RCC 7860 (cell line): ENCODE measurements at regions not wholly inside any gene's neighbourhood (a gene's known extent, or its start where the extent isn't known, plus 50 kb on each side); places are given as distances from the start of the nearest gene placed in this dataset.
"Not testable (repeated sequence)": the region's sequence is repeated elsewhere in the genome, so short reads cannot be mapped to it uniquely, and the experiment has no call there.

Experiments used
- DNase-seq: peaks from one replicate; pipeline ENCODE4 v3.0.0-alpha.2; 2015; ENCODE audit warnings: low spot score
- FAIRE-seq: peaks from 2 replicates; lab custom pipeline; 2012; peaks lifted over from hg19 to GRCh38; lab: Jason Lieb, UNC

DNA sequence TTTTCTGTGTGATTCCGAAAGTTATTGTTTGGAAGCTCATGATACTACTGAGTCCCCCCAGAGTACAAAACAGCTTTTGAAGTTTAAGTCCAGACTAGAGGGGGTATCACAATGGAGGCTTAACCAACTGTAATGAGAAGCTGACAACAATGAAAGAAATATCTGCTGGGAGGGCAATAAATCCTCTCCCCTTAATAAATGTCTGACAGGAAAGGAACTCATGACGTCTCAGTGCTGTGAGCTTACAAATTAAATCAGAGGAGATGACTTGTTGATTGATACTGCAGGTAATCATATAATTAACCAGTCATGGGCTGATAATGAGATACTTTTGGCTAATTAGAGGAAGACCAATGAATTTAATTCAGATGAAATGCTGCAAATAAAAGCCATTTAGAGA lies 102.6 kb upstream of the WDR11 start:
- FAIRE-seq: no peak
- DNase-seq: no peak

DNA sequence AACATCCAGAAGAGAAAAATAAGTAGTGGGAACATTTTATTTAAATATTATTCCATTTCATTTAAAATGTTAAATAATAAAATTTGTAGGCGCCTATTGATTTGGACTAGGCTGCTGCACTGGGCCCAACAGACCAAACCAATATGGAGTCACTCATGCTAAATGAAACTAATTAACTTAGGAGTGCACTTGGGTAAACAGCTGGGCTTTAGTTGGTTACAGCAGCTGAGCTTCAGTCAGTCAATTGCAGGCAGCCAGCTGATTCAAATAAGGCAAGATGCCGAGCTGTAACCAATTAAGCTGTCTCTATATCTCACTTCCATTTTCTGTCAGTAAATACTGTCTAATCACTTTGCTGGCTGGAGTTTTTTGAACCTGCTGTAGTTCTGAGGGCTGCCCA lies 102.1 kb upstream of the WDR11 start:
- FAIRE-seq (no peak), DNase-seq (no peak)

DNA sequence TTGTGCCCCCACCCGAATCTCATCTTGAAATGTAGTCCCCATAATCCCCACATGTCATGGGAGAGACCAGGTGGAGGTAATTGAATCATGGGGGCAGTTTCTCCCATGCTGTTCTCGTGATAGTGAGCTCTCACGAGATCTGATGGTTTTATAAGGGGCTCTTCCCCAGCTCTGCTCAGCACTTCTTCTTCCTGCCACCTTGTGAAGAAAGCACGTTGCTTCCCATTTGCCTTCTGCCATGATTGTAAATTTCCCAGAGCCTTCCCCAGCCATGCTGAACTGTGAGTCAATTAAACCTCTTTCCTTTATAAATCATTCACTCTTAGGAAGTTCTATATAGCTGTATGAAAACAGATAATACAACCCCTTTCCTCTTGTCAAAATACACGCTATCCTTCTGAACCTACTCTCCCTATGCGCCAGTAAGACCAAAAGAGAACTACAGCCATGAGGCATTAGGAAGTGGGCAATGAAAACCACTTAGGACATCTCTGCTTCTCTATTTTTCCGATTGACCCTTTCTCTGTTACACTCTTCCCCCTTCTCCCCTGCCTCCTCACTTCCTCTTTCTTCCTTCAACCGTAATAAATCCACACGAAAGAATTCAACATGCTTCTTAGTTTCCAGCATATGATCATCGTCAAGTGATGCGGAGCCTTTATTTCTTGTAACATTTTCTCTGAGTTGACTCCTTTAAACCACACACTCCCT lies 101.2 kb upstream of the WDR11 start:
- no peak for DNase-seq
- FAIRE-seq: no peak

DNA sequence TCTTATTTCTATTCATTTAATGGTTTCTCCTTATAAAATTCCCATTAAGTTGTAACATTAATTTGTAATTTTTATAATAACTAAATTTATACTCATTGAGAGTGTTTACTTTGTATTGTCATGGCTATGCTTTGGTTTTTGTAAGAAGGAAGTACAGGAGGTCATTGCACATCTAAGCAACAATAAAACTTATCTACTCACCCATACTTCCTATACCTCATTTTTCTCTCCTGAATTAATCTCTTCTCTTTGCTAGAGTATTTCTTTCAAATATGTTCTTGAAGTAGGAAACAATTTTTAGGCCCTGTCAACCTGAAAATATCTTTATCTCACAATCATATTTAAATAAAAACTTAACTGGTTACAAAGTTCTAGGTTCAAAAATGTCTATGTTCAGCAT lies 95.4 kb upstream of the WDR11 start:
- no peak for FAIRE-seq

DNA sequence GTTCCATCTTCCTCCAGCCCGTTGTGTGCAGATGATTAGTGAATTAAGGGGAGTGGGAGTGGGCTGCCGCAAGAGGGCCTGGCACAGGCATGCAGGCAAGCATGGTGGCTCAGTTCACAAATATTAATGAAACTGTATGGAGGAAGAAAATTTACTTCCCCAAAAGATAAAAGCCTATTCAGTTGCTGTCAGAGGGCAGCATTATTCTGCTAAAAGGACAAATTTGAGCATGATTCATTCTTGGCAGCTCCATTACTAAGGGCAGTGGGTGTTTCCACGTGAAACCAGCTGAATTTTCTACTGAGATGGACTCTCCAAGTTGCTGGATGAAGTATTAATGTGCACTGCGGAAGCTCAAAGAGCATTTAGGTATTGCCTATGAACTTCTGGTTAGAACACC lies 90.9 kb upstream of the WDR11 start:
- no peak for FAIRE-seq
- DNase-seq: no peak

More for the DNA sequence above, 95.4 kb upstream of the WDR11 start:
- DNase-seq: no peak

- FAIRE-seq (no peak), DNase-seq (no peak)
These were observed 89.2 kb upstream of the WDR11 start for GRCh38 chr10:120761951-120762350.

GRCh38 chr10:120765226-120765803 lies 85.8 kb upstream of the WDR11 start:
- FAIRE-seq (no peak), DNase-seq (no peak)

DNA sequence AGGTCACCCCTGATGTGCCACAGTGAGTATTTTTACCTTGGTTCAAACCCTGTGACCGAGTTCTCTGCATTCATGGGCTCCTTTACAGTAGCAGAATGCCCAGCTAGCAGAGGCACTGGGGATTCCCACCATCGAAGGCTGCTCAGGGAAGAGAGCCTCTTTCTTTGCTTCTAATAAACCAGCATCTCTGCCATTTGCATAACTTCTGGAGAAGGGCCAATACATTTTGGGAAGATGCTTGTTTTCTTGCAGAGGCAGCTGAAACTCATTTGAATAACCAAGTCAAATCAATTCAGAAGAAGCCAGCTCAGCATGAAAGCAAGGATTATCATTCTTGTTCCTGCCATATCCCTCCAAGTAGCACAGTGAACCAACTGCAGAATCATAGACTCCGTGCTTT lies 82.9 kb upstream of the WDR11 start:
- DNase-seq (no peak), FAIRE-seq (no peak)

- FAIRE-seq (no peak), DNase-seq (no peak)
These were observed 80.7 kb upstream of the WDR11 start for GRCh38 chr10:120770496-120770895.

DNA sequence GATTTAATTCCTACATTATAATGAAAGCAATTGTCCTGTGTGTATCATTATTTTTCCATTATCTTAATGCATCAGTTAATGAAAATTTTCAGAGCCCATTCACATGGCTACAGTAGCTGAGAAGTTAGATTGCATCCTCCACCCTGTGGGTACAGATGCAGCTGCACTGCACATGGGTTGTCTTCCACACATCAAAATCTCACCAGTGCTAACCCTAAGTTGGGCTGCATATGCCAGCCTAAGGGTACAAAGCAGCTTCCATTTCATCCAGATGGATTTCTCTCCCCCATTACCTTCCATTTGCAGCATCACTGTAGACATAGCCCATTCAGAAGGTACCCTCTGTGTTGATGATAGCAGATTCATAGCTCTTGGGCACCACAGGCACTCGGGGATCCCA lies 74.7 kb upstream of the WDR11 start:
- no peak for DNase-seq
- no peak for FAIRE-seq

- DNase-seq (peak; percentile 62), FAIRE-seq (no peak)
These were observed 68.8 kb upstream of the WDR11 start for GRCh38 chr10:120782336-120782735.

DNA sequence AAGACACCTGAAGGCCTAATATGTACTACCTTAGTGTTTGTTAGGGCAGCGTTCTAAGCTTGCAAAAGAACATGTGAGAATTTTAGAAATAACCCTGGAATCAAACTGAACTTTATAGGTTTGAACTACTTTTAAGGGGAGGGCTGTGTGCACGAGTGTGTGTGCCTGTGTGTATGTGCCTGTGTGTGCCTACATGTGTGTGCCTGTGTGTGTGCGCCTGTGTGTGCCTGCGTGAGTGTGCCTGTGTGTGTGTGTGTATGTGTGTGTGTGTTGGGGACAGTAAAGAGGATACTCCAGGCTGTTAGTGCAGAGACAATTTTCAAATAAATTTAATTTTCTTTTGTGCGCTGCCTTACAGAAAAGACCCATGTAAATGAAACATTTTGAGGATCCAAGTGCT lies 68.1 kb upstream of the WDR11 start:
- FAIRE-seq (no peak), DNase-seq (no peak)

DNA sequence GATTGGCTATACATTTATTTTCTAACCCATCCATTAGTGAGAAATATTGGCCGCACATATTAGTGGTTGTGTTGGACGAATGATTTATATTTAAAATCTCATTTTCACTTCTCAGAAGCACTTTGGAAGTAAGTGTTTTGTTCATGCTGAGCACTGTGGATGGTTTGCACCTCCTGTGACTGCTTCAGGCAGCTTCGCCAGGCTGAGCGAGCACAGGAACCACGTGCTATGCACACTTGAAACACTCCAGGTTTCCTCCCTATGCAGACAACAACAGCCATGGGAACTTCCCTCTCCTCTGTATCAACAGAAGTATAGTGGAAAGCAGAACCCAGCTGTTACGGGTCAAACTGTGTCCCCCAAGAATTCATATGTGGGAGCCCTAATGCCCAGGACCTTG lies 67.3 kb upstream of the WDR11 start:
- no peak for FAIRE-seq
- no peak for DNase-seq

DNA sequence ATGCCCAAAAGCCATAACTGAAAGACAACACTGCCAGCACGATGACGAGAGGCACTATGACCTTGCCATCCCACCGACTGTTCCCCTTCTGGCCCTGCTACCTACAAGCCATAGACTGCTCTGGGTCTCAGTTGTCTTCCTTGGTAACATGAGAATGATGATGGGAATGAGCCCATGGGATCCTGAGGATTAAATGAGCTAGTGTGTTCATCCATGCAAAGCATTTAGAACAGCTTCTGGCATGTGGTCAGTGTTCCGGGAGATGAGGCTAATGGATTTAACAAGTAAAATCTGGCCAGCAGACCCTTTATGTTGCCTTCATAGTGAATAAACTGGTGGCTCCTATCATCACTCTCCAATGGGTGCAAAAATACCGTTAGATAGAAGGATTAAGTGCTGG lies 62.4 kb upstream of the WDR11 start:
- FAIRE-seq (no peak), DNase-seq (no peak)

GRCh38 chr10:120789303-120790203 lies 61.6 kb upstream of the WDR11 start:
- DNase-seq (no peak), FAIRE-seq (no peak)

DNA sequence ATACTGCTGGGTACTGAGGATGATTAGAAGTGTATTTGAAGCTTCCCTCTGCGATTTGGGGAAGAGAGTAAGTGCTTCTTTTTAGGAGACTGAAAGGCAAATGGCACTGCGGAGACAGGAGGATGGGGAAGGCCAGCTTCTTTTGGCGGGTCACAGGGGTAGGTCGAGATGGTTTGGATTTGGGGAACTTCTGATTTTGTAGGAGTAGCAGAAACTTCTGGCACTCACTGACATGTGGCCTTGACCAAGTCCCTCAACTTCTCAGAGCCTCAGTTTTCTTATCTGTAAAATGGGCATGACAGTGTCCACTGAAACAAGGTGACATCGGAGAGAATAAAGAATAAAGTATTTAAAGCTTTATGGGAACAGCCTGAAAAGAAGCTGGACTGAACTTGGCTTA lies 59.8 kb upstream of the WDR11 start:
- no peak for FAIRE-seq
- DNase-seq: no peak

DNA sequence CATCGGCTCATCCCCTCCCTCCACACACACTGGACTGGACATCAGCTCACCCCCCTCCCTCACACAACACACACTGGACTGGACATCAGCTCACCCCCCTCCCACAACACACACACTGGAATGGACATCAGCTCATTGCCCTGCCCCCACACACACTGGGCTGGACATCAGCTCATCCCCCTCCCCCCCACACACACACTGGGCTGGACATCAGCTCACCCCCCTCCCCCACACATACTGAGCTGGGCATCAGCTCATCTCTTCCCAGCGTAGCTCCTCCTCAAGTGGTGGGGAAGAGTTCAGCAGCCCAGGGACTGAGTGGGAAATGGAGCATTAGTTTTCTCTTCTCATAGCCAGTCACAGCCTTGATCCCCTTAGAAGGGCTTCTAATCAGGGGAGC lies 58.1 kb upstream of the WDR11 start:
- FAIRE-seq: no peak
- no peak for DNase-seq

GRCh38 chr10:120794390-120794789 lies 56.8 kb upstream of the WDR11 start:
- DNase-seq (no peak), FAIRE-seq (no peak)

GRCh38 chr10:120798276-120798675 lies 52.9 kb upstream of the WDR11 start:
- not testable (repeated sequence) for DNase-seq, FAIRE-seq

DNA sequence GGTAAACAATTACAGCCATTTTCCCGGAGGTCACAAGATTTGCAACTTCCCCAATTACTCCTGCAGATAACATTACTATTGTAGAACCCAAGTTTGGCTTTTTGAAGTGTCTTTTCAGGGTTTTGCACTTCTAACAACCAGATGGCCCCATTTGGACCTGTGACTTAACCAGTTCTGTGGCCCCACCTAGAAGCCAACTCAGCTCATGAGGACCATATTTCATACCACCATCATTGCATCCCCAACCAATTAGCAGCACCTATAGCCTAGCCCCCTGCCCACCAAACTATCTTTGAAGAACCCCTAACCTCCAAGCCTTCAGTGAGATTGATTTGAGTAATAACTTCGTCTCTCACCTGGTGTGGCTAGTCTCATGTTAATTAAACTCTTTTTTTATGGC lies 51.3 kb upstream of the WDR11 start:
- no peak for DNase-seq
- FAIRE-seq: no peak

- no peak for DNase-seq
- no peak for FAIRE-seq
These were observed 50.4 kb upstream of the WDR11 start for GRCh38 chr10:120800528-120801323.
